Fibroblast of lung (primary cell): ENCODE measurements at regions not wholly inside any gene's neighbourhood (a gene's known extent, or its start where the extent isn't known, plus 50 kb on each side); places are given as distances from the start of the nearest gene placed in this dataset.

ENCODE experiments used
- CTCF ChIP-seq, 2 donors: IDR thresholded peaks in 1 of 2; conservative IDR thresholded peaks in 1 of 2; 1 replicate in 1 of 2; 2 replicates in 1 of 2; pipeline ENCODE4 v1.5.1; 2011 to 2012; ENCODE audit warnings: low read length in 2 of 2, control low read depth in 1 of 2, inconsistent platforms in 1 of 2, low read depth in 1 of 2, mild to moderate bottlenecking in 1 of 2
- EZH2 ChIP-seq: IDR thresholded peaks from 2 replicates; pipeline ENCODE4 v1.5.1; 2012; ENCODE audit warnings: low read length, control low read depth, mild to moderate bottlenecking; ENCODE audit errors: missing control alignments

GRCh38 chr4:174117445-174117844 lies 166.0 kb downstream of the FBXO8 start:
- TF ChIP-seq CTCF (conservative IDR thresholded peaks at IDR 0.05 in 1 of 2, IDR thresholded peaks at IDR 0.05 in 1 of 2; ENCODE audit: low read depth in 1 of 2, low read length in 2 of 2) (no peak), EZH2 (no peak)
